ENCODE measurements at regions not wholly inside any gene's neighbourhood (a gene's known extent, or its start where the extent isn't known, plus 50 kb on each side); places are given as distances from the start of the nearest gene placed in this dataset.

DNA sequence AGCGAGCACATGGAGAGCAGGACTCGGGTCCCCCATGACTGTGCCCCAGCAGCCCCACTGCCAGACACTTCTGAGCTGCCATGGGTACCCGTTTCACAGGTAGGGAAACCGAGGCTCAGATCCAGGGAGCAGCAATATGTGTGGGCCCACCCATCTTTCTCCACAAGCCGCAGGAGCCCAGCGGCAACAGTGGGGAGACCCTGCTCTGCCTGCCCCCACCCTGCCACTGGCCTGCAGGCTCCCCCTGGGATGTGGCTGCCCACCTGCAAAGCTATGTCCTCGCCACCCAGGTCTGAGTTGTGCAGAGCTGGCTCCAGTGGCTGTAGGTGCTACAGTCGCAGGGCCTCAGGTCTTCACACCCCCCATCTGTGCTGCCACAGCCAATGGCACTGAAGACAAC is 50.6 kb upstream of the C1QTNF9B start:
- intact Hi-C loops (cut with DNase I; ENCODE audit: low total_unique reads) = no loop called here

DNA sequence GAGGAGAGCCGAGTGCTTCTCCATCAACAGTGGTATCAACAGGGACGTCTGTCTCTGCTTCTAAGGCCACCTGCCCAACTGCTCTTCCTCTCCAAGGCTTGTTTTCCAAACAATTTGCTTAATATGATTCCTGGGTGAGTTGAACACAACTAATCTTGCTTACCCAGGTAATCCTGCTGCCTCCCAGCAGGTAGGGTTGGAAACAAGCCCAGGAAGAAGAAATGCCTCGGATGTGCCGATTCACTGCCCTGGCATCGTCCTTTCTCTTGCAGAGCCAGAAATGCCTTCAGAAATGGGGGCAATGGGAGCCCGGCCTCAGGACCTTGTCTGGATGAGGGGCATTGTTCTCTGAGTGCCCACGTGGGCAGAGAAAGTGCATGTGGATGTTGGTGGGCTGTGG is 51.9 kb upstream of the C1QTNF9B start:
- TF ChIP-seq POLR2A (IDR thresholded peaks at IDR 0.05) = no peak
- TF ChIP-seq, protein P1, sequence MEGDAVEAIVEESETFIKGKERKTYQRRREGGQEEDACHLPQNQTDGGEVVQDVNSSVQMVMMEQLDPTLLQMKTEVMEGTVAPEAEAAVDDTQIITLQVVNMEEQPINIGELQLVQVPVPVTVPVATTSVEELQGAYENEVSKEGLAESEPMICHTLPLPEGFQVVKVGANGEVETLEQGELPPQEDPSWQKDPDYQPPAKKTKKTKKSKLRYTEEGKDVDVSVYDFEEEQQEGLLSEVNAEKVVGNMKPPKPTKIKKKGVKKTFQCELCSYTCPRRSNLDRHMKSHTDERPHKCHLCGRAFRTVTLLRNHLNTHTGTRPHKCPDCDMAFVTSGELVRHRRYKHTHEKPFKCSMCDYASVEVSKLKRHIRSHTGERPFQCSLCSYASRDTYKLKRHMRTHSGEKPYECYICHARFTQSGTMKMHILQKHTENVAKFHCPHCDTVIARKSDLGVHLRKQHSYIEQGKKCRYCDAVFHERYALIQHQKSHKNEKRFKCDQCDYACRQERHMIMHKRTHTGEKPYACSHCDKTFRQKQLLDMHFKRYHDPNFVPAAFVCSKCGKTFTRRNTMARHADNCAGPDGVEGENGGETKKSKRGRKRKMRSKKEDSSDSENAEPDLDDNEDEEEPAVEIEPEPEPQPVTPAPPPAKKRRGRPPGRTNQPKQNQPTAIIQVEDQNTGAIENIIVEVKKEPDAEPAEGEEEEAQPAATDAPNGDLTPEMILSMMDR (IDR thresholded peaks at IDR 0.05) = no peak
- 56 to 69% methylated on average over 6 to 7 of the region's 7 CpGs for WGBS, 2 donors

More for the DNA sequence above, 50.6 kb upstream of the C1QTNF9B start:
- TF ChIP-seq, protein P1 (IDR thresholded peaks at IDR 0.05) = no peak
- no peak for TF ChIP-seq POLR2A (IDR thresholded peaks at IDR 0.05)
- no peak for DNase-seq (ENCODE audit: low spot score in 2 of 2)
- no peak overlapping the region for H3K4me3 ChIP-seq (ENCODE audit: low read depth, poor library complexity, severe bottlenecking)
- 95 to 100% methylated on average over 8 of the region's 8 CpGs for WGBS, 2 donors

DNA sequence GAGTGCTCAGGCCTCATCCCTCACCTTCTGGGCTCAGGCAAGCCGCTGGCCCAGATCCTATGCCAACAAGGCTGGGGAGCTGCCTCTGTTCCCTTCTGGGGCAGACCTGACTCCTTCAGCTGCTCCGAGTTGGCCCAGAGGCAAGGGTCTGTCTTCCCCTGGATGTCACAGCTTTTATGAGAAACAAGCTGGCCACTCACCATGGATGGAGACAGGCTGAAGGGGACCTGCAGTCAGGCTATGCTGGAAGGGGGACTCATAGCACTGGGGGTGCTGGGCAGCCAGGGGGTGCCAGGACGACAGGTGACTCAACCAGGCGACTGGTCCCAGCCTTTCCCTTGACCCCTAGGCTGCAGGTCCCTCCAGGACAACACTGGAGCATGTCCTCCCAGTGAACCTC is 52.4 kb upstream of the C1QTNF9B start:
- intact Hi-C loops (cut with DNase I; ENCODE audit: low total_unique reads) = no loop called here
- H3K4me3 ChIP-seq (ENCODE audit: low read depth, poor library complexity, severe bottlenecking) = no peak overlapping the region
- DNase-seq (ENCODE audit: low spot score in 2 of 2) = no peak
- no peak for TF ChIP-seq POLR2A (IDR thresholded peaks at IDR 0.05)
- TF ChIP-seq, protein P1 (IDR thresholded peaks at IDR 0.05) = no peak
- WGBS, 2 donors = 83 to 84% methylated on average over 1 to 4 of the region's 4 CpGs

More for the DNA sequence above, 51.9 kb upstream of the C1QTNF9B start:
- DNase-seq (ENCODE audit: low spot score in 2 of 2) = no peak
- no peak overlapping the region for H3K4me3 ChIP-seq (ENCODE audit: low read depth, poor library complexity, severe bottlenecking)
- intact Hi-C loops (cut with DNase I; ENCODE audit: low total_unique reads) = no loop called here

DNA sequence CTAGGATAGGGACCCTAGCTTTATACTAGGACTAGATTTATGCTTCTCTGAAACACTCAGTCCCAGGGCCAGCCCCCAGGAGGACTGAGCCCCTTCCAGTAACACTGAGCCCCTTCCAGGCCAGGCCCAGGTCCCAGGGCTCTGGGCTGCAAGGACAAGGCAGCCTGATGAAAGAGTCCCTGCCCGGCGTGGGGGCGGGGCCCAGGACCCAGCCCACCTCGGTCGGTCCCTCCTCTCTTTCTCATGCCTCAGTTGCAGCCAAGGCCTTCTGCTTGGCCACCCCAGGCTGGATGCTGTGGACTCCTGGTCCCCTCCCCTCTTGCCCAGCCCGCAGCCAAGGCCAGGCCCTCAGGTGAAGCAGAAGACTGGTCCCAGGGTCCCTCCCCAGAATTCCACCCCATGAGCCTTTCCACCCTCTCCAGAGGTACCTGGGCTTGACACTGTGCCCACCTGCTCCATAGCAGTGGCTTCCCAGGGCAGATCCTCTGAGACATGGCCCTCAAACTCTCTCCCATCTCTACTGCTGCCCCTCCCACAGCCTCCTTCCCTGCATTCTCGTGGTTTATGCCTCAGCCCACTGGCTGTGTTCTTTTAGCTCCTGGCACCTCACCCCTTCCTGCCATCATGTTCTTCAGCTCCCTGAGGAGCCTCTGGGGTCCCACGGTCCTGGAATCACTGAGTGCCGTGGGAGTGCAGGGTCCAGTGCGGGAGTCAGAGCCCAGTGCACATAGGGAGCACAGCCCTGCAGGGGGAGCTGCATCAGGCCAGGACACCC is 53.6 kb upstream of the C1QTNF9B start:
- no peak for DNase-seq (ENCODE audit: low spot score in 2 of 2)
- 83% methylated on average over 6 to 9 of the region's 10 CpGs for WGBS, 2 donors
- no peak for TF ChIP-seq POLR2A (IDR thresholded peaks at IDR 0.05)
- TF ChIP-seq, protein P1 (IDR thresholded peaks at IDR 0.05) = no peak
- H3K4me3 ChIP-seq (ENCODE audit: low read depth, poor library complexity, severe bottlenecking) = no peak overlapping the region
- intact Hi-C loops (cut with DNase I; ENCODE audit: low total_unique reads) = no loop called here

DNA sequence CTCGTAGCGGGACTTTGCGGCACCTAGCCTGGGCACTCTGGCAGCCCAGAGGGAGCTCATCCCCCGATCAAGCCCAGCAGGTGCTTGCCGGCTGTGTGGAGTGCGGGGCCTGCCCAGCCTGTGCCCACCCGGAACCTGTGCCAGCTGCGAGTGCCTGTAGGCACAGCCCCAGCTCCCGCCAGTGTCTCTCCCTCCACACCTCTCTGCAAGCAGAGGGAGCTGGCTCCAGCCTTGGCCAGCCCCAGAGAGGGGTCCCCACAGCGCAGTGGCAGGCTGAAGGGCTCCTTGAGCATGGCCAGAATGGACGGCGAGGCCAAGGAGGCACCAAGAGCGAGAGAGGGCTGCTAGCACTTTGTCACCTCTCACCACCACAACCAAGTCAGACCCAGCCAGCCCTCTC is 55.5 kb upstream of the C1QTNF9B start:
- intact Hi-C loops (cut with DNase I; ENCODE audit: low total_unique reads) = no loop called here
- TF ChIP-seq POLR2A (IDR thresholded peaks at IDR 0.05) = no peak
- TF ChIP-seq, protein P1 (IDR thresholded peaks at IDR 0.05) = no peak
- DNase-seq (ENCODE audit: low spot score in 2 of 2) = no peak
- H3K4me3 ChIP-seq (ENCODE audit: low read depth, poor library complexity, severe bottlenecking) = no peak overlapping the region
- WGBS, 2 donors = 96 to 98% methylated on average over 13 of the region's 13 CpGs
